CD4-positive, alpha-beta T cell treated with Interleukin-2 at 100 ng/mL for 4 hours (primary cell): ENCODE measurements at regions not wholly inside any gene's neighbourhood (a gene's known extent, or its start where the extent isn't known, plus 50 kb on each side); places are given as distances from the start of the nearest gene placed in this dataset.

Experiments used
- DNase-seq: peaks from one replicate; pipeline ENCODE4 v3.0.0-alpha.2; 2020; ENCODE audit warnings: low spot score

DNA sequence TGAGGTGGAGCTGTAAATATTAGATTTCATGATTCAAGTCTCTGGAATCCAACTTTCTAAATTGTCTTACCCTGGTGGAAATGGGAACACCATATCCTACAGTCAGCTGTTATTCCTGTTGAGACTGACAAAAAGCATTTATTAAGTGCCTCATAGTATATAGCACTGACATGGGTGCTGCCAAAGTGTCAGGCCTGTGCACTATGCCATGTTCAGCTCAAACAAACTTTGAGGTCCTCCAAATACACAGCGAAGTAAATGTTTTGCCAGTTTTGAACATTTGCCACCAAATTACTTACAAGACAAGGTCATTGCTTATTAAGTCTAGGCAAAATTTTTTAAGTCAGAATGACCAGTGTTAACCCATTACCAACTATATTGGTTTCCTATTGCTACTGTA, 162.9 kb upstream of the SLC25A13 start:
- no peak for DNase-seq

DNA sequence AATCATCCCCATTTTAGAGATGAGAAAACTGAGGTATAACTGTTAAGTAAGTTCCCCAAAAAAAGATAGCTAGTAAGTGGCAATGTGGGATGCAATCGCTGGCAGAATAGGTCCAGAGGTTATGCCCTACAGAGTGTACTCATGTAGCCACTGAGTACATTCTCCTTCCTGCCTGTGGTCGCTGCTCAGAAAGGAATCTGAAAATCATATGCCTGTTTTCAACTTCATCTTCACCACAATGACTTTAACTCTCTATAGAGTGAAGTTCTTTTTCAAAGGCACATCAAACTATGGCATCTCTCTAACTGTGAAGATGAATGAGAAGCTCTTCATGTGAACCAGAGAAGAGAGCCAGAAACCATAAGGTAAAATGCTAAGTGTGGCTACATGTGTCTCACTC, 162.2 kb upstream of the SLC25A13 start:
- DNase-seq = no peak

DNA sequence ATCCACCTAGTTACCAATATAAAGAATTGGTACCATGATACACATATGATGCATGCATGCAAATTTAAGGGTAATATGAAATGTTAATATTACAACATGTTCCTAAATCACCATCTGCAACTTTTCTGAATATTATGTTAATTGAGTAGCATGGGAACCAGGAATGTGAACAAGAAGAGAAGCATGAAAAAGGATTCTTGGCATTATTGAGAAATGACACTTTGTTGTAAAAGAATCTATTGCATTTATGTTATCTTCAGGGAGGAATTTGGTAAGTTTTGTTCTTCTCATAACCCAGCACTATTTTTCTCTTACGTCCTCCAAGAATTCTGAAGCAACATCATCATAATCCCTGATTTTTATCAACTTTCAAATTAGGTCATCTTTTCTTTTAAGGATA, 159.9 kb upstream of the SLC25A13 start:
- no peak for DNase-seq

DNA sequence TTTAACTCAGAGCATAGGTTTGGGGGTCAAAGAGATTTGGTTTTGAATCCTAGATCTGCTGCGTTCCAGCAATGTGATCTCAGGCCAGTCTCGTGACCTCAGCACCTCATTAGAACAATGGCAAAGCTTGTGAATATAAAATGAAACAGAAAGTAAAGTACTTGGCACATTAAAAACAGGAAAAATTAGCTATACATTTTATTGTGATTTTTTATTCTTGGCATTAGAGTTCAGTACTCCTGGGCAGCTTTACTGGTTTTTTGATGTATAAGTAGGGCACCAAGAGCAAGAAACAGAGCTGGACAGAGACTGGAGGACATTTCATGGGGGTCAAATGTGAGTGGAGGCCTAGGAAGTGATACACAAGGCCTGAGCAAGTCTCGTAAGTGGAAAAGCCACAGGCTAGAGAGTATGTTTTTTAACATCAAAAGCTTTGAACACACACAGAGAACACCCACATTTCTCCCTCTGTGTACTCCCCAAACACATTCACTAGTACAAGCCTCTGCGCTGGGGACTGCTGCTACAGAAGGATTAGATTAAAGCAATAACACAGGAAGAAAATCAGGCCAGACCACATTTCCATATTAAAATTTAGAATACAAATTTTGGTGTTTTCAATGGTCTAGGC, 157.2 kb upstream of the SLC25A13 start:
- peak; percentile 6 for DNase-seq

DNA sequence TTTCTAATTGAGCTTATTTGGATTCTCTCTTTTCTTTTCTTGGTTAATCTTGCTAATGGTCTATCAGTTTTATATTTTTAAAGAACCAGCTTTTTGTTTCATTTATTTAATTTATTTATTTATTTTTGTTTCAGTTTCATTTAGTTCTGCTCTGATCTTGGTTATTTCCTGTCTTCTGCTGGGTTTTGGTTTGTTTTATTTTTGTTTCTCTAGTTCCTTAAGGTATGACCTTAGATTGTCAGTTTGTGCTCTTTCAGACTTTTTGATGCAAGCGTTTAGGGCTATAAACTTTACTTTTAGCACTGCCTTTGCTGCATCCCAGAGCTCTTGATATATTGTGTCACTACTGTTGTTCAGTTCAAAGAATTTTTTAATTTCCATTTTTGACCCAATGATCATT, 149.7 kb upstream of the SLC25A13 start:
- no peak for DNase-seq

DNA sequence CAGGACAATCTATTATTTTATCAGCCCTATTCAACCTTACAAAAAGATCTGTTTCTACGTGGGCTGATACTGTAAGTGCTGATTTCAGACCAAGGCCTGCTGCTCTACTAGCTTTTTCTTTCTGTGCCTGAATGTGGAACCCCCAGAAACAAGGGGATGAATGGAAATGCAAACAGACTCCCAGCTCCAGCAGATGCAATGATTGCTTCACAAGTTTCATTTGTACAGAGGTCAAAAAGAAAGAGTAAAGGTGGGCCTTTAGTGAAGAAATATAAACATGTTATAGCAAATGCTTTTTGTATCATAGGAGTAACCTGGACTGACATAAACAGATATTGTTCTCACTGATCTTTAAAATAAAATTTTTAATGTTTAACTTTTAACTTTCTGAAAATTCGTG, 130.2 kb upstream of the SLC25A13 start:
- no peak for DNase-seq

DNA sequence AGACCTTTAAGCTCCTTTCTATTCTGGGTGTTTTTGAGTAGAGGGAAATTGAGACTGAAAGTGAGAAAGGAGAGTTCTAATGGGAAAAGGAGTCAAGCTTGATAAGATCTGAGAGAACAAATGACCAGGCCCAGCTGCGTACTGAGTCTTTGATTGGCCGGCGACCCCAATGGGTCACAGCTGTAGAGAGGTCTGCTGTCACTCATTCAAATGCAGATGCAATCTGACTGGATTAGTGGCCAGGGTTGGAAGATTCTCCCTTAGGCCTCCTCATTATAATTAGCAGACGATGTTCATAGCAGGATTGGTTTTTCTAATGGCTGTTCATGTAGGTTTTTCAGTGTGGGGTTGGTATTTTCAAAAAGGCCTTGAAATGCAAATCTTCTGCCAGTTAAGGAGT, 127.2 kb upstream of the SLC25A13 start:
- DNase-seq = no peak

DNA sequence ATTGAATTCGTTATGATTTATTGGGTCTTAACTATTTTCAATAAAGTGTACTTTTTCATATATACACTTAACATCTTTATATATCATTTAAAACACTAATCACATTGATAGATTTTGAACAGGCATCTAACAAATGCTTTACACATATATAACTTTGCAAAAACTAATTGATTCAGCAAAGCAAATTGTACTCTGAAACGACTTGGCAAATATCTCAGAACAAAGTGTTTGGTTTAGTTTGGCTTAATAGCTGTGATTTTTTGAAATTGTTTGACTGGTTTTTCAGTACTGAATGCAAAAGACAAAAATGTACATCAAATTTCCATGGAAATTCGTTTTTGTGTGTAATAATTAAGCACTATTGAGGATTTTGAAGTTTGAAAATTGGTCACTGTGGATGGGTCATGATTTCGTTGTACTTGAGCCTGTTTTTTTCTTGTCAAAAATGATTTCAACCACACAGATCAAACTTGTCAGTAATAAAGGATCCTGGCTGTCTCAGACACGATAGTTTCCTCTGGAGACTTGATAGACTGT, 125.3 kb upstream of the SLC25A13 start:
- DNase-seq = no peak

DNA sequence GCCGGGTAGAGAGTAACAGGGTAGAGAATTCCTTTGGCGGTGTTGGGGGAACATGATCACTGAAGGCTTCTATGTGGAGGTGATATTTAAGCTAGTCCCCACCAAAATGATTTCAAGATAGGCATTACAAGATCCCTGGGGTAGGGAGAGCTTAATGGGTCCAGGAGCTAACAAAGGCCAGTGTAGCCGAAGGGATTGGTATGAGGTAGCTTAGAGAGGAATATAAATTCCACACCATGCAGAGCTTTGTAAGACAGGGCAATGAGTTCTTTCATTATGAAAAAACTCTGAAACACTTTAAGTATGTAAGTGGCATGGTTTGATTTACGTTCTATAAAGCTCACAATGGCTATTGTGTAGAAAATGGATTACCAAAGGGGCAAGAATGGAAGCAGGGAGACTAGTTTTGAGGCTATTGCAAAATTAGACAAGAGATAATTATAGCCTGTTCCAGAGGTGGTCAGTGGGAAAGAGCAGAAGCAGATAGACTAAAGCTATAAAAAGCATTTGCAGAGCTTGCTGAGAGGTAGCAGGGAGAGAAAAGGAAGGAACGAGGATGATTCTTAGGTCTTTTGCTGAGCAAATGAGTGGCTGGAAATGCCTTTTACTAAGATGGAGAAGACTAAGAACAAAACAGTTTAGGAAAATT, 119.7 kb upstream of the SLC25A13 start:
- DNase-seq = no peak

DNA sequence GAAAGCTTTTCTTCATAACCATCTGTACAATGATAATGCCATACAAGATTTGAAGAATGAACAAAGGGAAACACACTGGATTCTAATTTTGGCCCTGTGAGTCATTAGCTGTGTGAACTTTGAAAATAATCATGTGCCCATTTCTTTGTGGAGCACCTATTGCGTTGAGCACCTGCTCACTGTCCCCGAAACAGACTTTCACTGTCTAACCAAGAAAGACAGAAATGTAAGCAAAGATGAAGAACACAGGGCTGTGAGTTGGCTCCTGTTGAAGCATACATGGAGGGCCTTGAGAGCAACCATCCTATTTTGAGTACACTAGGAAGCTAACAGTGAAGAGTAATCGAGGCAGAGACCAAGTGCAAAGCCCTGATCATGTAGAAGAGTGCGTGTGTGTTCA, 118.4 kb upstream of the SLC25A13 start:
- DNase-seq = no peak

DNA sequence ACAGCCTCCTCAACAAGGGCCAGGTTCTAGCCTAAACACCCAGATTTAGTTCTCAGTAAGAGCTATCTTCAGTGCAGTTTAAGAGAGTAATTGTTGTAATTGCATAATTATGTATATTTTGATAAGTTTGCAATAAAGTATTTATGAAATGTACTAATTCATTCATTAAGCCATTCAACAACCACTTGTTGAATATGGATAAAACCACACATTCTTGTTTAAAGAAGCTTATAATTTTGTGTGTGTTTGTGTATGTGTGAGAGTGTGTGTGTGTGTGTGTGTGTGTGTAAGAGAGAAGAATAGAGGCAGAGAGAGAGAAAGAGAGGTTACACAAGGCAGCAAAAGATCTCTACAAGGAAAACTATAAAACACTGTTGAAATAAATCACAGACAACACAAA, 115.0 kb upstream of the SLC25A13 start:
- DNase-seq = no peak

DNA sequence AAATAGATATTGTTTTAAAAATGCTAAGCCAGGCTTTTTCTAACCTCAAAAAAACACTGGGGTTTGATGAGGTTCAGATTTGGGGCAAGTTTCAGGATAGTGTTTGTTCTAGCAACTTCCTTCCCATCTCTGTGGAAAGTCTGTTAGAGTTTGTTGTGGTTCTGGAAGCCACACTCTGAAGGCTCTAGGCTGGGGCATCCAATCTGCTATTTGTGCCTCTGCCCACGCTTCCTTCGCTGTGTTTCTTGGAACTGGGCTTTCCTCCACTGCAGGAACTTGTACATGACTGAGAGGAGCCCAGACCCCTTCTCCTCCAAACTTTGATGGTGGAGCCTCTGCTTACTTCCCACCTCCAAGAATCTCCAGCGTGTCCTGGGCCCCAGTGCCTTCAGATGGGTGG, 108.5 kb upstream of the SLC25A13 start:
- DNase-seq = no peak

DNA sequence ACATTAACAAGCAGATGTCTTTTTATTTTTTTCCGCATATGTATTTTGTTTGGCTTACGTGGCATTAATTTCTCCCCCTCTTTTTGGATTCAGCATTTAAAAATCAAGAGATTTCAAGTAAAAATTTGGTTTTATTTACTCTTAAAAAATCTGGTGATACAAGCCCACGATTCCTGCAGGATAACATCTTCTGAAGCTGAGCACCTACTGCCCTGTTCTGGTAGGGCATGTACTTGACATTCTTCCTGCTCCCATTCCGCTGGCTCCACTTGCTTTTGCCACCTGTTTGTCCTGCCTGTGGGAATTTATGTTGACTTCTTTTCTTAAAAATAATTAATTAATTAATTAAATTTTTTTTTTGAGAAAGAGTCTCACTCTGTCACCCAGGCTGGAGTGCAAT, 105.2 kb upstream of the SLC25A13 start:
- no peak for DNase-seq

DNA sequence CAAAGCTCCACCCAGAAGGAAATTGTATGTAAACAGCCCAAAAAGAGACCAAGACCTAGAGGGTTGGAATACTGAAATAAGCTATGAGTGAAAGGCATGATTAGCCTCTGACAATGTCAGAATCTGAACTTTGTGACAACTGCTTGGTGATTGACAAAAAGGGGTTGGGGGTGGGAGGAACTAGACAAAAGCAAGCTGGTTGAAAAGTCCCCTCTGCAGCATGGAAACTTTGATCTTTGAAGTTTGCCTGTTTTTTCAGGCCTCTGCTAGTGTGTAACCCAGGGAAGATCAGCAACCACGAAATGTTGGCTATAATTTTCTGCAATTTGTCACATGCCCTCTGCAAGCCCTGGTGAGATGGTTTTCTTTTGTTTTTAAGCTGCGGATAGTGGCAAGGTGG, 104.8 kb upstream of the SLC25A13 start:
- no peak for DNase-seq

DNA sequence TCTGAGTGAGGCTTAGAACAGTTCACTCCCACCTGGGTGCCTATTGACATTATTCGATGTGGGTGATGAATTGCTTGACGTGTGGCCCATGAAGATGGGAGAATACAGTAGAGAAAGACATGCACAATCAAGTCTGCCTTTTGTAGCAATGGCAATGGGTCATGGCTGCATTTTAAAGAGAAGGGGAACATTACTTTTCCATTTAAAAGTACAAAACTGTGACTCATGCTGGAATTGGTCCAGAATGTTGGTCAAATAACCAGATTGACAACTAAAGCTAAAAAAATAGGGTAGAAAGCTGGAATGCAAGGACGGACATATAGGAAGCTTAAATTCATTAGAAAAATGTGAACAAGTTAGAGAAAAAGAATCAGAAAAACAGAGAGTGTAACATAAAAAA, 104.1 kb upstream of the SLC25A13 start:
- no peak for DNase-seq

DNA sequence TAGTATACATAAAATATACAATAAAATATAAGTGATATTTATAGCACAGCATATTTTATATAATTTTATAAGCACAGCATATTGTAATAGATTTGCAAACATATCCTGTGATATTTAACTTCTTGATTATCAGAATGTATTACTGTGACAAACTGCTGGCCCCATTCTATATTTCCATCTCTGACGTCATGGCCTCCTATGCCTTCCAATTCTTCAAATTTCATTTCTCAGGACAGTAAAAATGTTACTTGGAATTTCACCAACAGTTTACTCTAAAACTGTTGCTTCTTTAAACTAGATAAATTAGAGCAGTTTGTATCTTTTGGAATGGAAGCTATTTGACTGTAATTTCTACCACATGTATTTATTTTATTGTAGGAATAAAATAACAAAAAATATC, 102.5 kb upstream of the SLC25A13 start:
- no peak for DNase-seq

DNA sequence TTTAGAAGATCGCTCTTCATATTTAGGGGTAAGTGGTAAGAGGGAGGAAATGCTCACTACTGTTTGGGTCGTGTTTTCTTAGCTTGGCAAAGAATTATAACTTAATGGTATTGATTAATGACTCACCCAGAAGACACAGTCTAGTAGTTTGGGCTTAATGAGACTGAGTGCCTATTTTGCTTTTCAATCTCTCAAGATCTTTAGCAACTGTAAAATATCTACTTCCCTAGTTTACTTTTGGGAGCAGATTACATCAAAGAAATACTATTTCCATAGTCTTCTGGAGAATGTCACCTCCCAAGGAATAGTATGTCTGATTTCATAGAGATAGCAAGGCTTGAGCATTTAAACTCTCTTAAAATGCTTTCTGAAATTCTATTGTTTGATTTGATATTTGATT, 100.5 kb upstream of the SLC25A13 start:
- DNase-seq = no peak

DNA sequence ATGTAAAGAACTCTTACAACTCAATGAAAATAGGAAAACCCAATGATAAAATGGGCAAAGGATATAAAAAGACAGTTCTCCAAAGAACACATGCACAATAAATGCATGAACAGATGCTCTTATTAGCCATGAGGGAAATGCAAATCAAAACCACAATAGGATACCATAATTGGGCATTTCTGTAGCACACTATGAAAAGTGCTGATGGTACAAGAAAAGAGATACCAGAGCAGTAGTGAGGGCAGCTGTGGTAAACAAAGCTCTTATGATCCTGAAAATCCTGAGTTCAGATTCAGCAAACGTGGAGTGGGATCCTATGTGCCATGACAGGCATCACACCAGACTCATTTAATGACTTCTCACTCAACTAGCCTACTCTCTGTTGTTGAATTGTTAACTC, 96.7 kb upstream of the SLC25A13 start:
- no peak for DNase-seq

DNA sequence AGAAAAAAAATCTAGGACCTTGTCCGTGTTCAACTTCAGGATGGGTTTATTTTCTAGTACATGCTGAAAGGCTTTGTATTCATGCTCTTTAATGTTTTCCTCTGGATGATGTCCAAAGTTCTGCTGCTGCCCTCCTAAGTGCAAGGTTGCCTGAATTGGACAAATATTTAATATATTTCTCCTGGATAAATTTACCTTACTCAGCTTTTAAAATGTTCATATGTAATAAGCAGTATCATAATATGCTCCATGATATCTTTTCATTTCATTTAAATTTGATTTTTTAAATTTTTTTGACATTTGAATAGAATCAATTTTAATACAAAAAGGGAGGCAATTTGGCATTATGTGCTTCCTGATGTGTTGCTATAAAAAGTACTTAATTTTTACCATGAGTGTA, 95.9 kb upstream of the SLC25A13 start:
- no peak for DNase-seq

DNA sequence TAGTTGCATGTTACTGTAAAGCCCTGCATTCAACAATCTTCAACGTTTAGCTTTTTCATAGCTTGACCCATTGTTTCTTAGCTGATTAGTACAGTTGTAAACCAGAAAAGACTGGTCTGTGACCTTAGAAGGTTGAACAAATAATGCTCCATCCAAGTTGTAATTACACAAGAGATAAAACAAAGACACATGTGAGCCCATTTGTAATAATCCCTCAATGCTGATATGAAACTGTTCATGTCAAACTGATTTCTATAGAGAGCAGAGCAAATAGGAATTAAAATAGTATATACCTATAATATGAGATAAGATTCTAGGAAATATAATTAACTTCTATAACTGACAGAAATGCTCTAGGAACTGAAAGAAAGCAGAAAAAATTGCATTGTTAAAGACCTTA, 94.7 kb upstream of the SLC25A13 start:
- DNase-seq = no peak

DNA sequence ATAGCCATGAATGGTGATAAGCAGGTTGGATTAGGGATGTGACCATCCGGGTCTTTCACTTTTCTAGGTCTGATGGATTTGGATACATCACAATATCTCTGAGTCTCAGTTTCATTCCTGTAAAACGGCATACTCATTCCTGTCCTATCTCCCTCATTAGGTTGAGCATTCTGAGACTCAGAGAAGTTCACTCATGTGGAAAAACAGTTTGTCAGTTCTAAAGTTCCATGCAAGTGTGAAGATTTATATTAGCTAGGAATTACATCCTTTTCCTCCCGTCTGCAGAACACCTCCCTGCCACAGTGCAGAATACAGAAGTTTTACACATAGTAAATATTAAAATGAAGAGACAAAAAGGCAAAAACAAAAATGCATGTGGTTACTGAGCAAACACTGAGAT, 94.2 kb upstream of the SLC25A13 start:
- DNase-seq = no peak

DNA sequence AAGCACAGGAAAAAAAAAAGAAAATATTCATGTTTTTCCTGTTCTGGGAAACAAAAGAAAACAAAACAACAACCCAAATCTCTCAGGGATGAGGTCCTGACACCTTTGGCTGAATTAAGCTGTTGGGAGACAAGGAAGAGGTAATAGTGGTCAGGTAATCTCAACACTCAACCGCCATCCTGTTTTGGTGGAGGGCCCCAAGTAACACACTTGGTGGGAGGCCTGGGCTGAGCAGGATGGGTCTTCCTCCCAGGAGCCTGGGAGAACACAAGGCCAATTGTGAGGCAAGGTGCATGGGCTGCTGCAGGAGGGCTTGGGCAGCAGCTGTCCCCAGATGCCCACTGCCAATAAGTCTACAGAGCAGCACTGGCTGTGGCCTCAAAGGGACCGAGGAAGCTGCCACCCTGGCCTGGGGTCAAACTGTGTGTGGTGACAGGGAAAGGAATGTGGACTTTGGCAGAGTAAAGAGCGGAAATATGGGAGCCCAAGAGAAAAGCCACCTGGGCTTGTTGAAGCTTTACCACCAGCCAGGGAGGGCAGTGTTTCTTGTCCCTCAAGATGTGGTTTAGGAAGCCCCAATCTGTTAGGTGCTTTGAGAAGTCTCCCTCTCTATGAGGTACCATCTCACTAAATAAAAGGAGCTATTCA, 93.5 kb upstream of the SLC25A13 start:
- no peak for DNase-seq

DNA sequence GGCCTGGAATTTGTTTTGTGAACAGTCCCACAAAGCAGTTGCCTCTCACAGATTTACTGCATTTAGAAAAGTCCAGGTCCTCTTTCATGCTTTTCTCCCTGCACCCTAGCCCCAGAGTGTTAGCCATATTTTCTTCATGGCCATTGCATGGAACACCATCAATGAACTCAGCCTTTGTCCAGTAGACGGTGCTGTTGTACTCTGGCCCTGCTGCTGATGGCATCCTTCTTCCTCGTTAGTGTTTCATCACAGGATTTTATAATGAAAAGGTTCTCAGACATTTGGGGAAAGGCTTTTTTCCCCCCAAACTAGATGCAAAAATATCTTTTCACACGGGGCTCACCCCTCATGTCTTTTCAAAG, 93.0 kb upstream of the SLC25A13 start:
- peak; percentile 35 for DNase-seq
